HG02678 (cell line): ENCODE measurements at regions not wholly inside any gene's neighbourhood (a gene's known extent, or its start where the extent isn't known, plus 50 kb on each side); places are given as distances from the start of the nearest gene placed in this dataset.

Experiments used
- ATAC-seq: cut with Tn5 transposase; IDR thresholded peaks from one replicate; pipeline ENCODE4 v1.9.1; 2021; ENCODE audit warnings: mild to moderate bottlenecking, moderate library complexity; ENCODE audit not compliant: unreplicated experiment

GRCh38 chr12:78579846-78580245 lies 284.7 kb upstream of the SYT1 start:
- no peak for ATAC-seq

- ATAC-seq: no peak
Measured at GRCh38 chr12:78580296-78580695, 284.3 kb upstream of the SYT1 start.

GRCh38 chr12:78584695-78585094 lies 279.9 kb upstream of the SYT1 start:
- no peak for ATAC-seq

GRCh38 chr12:78585132-78585531 lies 279.4 kb upstream of the SYT1 start:
- no peak for ATAC-seq

- no peak for ATAC-seq
Measured at GRCh38 chr12:78586790-78587189, 277.8 kb upstream of the SYT1 start.

- no peak for ATAC-seq
Measured at GRCh38 chr12:78599366-78599765, 265.2 kb upstream of the SYT1 start.

- no peak for ATAC-seq
Measured at GRCh38 chr12:78600541-78600940, 264.0 kb upstream of the SYT1 start.

- ATAC-seq: no peak
Measured at GRCh38 chr12:78611504-78611903, 253.1 kb upstream of the SYT1 start.

GRCh38 chr12:78612190-78612589 lies 252.4 kb upstream of the SYT1 start:
- ATAC-seq: no peak

- no peak for ATAC-seq
Measured at GRCh38 chr12:78617683-78618082, 246.9 kb upstream of the SYT1 start.

GRCh38 chr12:78622529-78623195 lies 241.9 kb upstream of the SYT1 start:
- no peak for ATAC-seq

GRCh38 chr12:78628491-78629100 lies 236.0 kb upstream of the SYT1 start:
- no peak for ATAC-seq

GRCh38 chr12:78636231-78636855 lies 228.2 kb upstream of the SYT1 start:
- ATAC-seq: no peak

GRCh38 chr12:78641837-78642423 lies 222.6 kb upstream of the SYT1 start:
- no peak for ATAC-seq

GRCh38 chr12:78645956-78646355 lies 218.6 kb upstream of the SYT1 start:
- ATAC-seq: no peak

- ATAC-seq: no peak
Measured at GRCh38 chr12:78651755-78652154, 212.8 kb upstream of the SYT1 start.

- no peak for ATAC-seq
Measured at GRCh38 chr12:78666584-78666983, 198.0 kb upstream of the SYT1 start.

- ATAC-seq: no peak
Measured at GRCh38 chr12:78671295-78671694, 193.3 kb upstream of the SYT1 start.

GRCh38 chr12:78672033-78672432 lies 192.5 kb upstream of the SYT1 start:
- no peak for ATAC-seq

- ATAC-seq: no peak
Measured at GRCh38 chr12:78674311-78675090, 190.1 kb upstream of the SYT1 start.

- no peak for ATAC-seq
Measured at GRCh38 chr12:78680596-78680995, 184.0 kb upstream of the SYT1 start.
